Stimulated activated CD4-positive, alpha-beta T cell treated with anti-CD3 and anti-CD28 coated beads, Interleukin-15, amount 100 ng/mL, for 1 hour (primary cell): ENCODE measurements at regions not wholly inside any gene's neighbourhood (a gene's known extent, or its start where the extent isn't known, plus 50 kb on each side); places are given as distances from the start of the nearest gene placed in this dataset.
"Not testable (repeated sequence)": the region's sequence is repeated elsewhere in the genome, so short reads cannot be mapped to it uniquely, and the experiment has no call there.

Experiments used
- DNase-seq, 2 donors: peaks; one replicate each; pipeline ENCODE4 v3.0.0-alpha.2; 2020; ENCODE audit warnings: low read depth in 1 of 2, low spot score in 1 of 2

DNA sequence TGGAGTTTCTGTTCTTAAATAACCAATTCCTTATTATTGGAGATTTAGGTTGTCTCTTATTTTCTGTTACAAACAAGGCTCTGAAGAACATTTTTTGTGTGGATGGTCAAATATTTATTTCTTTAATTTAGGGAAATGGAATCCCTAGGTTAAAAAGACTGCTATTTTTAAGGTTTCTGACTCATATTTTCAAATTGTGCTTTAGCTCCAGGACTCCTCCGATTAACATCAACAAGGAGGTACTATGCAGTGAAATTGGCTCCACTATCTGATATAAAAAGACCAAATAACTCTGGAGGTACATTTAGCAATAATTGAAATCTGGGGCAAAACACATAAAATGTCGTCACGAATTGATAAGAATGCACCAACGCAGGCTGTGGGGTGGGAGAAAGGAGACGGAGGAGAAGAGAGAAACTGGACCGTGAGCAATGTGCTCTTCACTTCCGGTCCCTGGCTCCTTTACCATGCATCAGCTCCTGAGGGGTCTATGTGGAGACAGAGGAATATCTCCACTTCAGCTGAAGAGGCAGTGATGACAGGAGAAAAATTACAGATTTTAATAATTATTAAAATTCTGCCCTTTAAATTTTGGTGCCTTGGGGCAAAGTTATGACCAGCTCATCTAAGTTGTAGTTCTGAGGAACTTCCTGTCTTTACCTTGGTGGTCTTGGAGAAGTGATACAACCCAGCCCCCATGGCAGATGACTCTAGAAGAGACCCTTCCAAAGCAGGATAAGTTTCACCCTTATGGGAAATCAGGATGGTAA, 90.2 kb upstream of the BTG1 start:
- DNase-seq = no peak

DNA sequence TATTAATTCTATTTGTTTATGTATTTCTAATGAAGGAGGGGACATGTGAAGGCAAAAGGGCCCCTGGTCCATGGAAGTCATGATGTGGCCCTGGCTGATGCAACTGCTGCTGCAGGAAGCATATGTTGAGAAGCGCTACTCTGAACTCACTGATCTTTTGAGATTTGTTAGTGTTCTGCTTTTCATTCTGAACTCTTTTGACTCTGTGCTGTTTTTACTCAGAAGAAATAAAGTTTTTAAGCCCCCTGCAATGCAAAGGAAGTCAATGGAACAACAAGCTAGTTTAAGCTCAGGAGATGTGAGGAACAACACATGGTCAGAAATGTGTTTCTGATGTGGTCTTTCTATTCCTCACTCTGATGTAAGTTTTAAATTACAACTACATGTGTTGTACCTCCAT, 88.9 kb upstream of the BTG1 start:
- DNase-seq = no peak

DNA sequence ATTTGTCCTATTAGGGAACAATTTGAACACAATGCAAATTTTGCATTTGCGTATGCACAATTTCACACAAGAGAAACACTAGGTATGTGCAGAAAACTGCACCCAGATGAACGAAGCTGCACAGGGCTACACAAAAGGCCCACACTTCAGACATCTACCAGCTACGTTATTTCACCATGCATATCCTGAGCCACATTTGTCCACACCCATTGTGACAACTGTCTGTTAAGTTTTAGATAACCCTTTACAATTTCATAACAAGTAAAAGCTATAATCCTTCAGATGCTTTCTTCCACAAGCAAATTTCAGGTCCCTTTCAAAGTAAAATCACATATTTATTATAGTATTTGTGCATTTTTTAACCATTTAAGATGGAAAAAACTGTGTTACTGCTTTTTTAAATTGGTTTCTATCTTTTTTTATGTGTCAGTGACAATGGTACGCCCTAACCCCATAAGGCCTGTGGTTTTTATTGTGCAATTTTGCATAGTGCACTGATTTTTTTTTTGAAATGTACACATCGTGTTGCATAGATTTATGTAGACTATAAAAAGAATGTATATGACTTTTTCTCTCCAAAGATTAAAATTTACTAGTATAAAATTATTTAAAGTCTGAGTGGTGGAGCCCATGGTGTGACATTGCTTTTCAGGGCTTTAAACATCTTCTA, 87.8 kb upstream of the BTG1 start:
- DNase-seq = no peak

DNA sequence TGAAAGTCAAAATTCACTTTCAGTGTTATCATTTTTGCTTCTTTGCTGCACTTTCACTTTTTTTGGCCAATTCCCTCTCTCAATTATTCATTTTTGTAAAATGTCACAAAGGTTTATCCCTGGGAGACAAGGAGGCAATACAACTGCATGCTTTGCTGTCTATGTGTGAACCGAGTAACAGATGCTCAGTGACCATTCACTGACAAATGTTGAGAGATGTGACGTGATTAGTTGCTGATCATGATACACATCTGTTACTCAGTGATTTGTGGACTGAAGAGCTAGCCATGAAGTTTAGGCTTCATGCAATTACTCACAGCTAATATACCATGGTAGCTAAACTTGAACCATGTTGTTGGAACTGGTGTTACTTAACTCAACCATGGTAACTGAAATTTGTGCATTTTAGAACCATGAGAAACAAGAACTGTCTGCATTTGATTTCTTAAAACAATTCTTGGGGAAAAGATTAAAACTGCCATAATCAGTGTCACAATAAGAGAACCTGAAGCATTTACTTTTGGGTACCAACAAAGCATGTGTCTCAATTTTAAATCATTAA, 86.8 kb upstream of the BTG1 start:
- not testable (repeated sequence) for DNase-seq

DNA sequence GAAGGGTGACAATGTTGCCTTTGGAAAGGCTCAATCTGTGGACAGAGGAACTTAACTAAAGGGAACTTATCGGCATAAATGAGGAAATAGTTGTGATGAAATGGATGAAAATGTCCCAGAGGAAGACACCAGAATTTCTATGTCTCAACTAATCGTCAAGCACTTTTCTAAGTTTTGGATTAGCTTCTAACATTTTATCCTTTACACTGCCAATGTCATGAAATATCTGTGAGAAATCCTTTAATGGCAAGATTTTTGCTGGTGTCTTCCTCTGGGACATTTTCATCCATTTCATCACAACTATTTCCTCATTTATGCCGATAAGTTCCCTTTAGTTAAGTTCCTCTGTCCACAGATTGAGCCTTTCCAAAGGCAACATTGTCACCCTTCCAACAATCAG, 86.3 kb upstream of the BTG1 start:
- DNase-seq = not testable (repeated sequence)

DNA sequence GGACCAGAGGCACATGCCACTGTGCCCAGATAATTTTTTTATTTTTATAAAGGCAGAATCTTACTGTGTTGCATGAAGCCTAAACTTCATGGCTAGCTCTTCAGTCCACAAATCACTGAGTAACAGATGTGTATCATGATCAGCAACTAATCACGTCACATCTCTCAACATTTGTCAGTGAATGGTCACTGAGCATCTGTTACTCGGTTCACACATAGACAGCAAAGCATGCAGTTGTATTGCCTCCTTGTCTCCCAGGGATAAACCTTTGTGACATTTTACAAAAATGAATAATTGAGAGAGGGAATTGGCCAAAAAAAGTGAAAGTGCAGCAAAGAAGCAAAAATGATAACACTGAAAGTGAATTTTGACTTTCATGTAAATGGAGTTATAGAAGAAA, 85.9 kb upstream of the BTG1 start:
- not testable (repeated sequence) for DNase-seq

DNA sequence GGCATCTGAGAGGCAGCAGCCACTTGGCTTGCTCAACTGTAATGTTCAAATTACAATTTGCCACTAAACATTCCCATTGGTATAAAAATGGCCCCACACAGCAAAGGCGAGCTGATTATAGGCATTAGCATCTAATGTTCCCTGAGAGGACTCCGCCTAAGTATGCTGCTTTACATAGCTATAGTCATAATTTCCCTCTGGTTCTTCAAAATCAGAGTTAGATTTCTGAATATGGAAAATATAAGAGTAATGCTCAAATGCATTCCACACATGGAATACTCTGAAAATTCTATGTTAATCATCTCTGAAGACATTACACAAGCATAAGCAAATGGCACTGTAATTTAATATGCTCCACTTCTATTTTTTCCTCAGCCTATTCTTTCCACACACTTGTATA, 83.7 kb upstream of the BTG1 start:
- DNase-seq = no peak

DNA sequence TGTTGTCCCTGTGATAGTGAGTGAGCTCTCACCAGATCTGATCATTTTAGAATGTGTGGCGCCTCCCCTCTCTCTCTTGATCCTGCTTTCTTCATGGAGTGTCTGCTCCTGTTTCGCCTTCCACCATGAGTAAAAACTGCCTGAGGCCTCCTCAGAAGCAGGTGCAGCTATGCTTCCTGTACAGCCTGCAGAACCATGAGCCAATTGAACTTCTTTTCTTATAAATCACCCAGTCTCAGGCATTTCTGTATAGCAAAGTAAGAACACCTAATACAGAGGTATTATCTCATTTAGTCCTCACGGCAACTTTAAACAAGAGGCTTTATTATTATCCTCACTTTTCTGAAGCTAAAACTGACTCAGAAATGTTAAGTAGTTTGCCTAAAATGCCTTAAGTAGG, 81.3 kb upstream of the BTG1 start:
- DNase-seq = no peak

DNA sequence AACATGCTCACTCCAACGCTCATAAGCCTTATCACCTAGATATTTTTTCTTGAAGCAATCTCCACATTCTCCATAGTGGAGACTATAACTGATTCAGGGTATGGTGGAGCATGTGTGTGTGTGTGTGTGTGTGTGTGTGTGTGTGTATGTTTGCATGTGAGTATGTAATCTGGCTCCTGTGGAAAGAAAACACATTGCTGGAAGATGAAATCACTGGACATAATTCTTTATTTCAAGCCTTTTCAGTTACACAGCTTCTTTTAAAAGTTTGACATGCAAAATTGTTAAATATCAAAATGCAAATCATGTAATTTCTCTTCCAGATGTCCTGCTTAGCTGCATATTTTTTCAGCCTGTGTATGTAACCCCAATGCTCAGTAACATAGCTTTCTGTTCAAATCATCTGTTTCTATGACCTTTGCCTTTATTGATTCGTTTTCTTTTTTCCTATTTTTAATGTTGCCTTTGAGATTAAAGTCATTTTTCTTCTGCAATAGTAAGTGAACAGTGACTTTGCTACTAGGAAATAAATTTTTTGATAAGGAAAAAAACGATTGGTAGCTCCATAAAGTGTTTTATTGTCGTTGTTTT, 80.5 kb upstream of the BTG1 start:
- DNase-seq = no peak

DNA sequence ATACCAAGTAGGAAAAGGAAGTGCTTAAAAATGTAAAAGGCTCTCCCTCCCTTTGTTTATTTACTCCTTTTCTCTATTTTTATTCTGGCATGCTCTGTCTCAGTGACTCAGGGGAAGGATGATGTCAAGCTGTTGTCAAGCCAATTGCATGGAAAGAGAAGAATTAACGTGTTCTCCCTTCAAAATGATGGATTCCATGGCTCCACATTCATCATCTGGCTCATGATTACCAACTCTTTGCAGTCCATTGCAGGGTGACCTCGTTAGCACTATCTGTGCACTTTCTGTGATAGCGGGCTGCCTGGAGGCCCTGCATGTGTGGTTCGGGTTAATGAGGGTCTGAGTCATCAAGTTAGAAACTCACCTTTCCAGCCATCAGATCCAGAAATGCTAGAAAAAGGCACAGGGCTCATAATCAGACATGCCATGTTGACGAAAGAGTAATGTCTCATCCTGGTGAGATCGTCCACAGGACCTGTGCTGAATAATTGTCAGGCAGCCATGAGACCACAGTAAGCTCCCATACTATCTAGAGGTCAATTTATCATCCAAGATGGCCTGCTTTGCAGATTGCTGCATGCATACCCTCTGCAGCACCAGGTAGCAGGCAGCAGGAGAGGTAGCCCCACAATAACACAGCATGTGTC, 79.2 kb upstream of the BTG1 start:
- no peak for DNase-seq

DNA sequence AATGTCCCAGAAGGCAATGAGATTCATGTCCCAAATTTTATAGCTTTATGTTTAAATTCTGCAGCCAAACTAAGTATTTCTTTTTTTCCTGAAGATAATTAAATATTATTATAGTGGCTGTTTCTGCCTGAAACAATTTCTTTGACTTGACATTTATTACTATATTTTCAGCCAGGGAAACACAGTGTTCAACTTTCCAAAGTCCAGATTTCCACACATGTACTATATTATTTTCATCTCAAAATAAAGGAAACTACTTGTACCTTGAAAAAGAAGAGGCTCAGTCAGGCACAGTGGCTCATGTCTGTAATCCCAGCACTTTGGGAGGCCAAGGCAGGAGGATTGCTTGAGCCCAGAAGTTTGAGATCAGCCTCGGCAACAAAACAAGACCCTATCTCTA, 77.8 kb upstream of the BTG1 start:
- no peak for DNase-seq

DNA sequence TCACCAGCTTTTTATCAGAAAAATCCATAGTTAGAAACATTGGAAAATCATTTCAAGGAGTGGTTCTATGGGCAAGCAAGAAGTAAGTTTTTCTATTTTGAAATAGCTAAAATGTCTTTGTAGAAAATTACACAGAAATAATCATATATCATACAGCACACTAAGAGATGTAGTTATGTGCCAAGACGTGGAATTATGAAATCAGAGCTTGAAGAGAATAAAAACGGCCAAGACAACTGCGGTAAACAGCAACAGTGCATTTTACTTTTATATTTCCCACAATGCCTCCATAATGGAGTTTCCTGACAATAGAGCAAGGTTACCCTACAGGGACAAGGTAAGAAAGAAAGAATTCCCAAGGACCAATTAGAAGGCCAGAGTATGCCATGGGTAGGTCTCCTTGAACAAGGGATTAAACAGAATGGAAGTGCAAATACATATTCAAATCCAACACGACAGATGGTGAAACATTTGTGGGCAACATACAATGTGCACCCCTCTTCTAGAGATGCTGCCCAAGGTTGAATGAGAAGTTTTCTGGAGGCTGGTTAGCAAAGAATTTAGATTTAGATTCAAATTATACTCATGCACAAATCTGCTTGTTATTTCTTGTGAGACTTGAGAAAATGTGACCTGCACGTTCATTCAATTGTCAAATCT, 76.1 kb upstream of the BTG1 start:
- no peak for DNase-seq

DNA sequence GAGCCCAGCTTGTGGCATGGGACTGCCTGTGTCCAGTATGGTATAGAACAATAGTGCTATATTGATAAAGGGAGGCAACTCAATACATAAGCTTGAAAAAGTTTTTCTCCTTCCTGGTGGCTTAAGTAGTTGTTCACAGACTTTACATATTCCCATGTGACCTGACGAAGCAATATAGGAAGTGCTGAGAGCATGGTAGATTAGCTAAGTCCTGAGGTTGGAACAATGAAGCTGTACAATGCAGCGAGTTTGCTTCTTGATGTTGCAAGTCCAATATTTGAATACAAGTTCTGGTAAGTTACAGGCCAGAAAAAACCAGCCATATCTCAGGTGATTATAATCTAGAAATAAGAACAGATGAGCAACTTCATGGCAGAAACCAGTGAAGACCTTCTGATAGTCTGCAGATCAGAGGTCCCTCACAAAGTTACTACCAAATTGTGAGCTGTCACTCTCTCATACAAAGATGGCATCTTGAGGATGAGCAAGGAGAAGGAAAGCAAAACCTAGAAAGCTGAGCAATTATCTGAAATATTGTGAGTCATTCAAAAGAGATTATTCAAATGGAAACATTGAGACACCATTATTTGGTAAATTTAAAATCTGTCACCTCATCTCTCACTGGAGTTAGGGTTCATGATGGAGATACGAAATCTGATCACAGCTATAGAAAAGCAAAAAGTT, 72.9 kb upstream of the BTG1 start:
- no peak for DNase-seq

DNA sequence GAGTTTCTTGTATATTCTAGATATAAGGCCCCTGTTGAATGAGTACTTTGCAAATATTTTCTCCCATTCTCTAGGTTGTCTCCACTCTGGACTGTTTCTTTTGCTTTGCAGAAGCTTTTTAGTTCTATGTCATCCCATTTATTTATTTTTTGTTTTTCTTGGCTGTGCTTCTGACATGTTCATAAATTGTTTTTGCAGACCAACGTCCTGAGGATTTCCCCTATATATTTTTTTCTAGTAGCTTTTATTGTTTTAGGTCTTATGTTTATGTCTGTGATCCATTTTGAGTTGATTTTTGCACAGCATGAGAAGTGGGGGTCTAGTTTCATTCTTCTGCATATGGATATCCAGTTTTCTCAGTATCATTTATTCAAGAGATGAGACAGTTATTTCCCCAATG, 70.4 kb upstream of the BTG1 start:
- DNase-seq = no peak

DNA sequence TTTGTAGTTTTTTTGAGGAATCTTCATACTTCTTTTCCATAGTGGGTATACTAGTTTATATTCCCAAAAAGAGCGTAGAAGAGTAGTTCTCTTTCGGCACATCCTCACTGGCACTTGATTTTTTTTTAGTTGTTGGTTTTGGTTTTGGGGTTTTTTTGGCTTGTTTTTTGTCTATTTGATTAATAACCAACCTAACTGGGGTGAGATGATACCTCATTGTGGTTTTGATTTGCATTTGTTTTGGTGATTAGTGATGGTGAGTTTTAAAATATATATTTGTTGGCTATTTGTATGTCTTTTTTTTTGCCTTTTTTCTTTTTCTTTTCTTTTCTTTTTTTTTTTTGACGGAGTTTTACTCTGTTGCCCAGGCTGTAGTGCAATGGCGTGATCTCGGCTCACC, 69.7 kb upstream of the BTG1 start:
- no peak for DNase-seq

DNA sequence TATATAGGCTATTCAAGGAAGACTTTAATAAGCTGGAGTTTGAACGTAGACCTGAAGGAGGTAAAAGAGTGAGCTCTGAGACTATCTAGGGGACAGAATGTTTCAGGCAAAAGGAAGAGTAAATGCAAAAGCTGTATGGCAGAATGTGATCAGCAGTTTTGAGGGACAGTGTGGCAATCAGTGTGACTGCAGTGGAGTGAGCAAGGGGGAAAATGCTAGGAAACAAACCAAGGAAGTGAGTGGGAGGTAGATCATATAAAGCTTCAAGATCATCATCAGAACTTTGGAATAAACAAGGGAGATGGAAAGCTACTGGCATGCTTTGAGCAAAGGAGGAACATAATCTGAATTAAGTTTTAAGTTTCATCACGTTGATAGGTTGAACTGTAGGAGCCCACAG, 67.5 kb upstream of the BTG1 start:
- no peak for DNase-seq

DNA sequence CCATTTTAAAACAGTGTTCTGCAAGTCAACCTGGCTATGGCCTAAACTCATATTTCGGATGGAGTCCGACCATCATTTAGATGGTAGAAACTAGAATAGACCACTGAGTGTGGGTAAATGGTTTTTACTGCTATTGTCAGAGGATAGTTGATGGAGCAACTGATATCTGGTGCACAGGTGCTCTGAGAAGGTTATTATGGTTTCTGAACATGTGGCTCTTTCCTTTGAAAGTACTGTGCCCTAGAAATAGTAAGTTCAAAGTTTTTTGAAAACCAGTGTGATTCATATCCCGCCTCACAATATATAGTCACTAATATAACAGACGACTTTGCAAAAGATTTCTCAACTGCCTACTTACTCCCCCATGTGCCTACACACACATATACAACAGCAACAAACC, 64.4 kb upstream of the BTG1 start:
- no peak for DNase-seq

DNA sequence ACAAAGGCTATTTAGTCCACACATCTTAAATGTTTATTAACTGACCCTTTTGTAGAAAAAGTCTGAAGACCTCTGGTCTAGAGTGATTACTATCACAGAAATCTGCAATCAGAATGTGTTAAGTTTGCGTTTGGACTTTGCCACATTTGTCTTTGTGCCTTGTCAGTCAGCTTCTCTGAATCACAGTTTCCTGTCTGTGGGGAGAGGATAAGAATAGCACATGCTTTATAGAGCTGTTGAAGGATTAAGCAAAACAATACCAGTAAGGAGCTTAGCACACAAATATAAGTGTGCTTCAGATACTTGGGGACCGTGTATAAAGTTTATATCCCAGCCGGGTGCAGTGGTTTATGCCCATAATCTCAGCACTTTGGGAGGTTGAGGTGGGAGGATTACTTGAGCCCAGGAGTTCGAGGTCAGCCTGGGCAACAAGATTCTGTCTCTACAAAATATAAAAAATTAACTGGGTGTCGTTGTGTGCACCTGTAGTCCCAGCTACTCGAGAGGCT, 63.0 kb upstream of the BTG1 start:
- DNase-seq = no peak

DNA sequence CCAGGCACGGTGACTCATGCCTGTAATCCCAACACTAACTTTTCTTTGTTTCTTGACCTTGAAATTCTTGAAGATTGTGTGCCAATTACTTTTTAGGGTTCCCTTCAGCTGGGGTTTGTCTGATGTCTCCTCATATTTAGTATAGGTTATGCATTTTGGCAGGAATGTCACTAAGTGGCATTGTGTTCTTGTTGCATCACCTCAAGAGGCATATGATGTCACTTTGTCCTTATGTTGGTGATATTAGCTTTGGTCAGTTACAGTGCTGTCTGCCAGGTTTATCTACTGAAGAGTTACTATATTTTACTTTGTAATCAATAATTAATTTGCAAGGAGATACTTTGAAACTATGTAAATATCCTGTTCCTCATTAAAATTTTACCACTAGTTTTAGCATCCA, 61.0 kb upstream of the BTG1 start:
- DNase-seq = no peak

DNA sequence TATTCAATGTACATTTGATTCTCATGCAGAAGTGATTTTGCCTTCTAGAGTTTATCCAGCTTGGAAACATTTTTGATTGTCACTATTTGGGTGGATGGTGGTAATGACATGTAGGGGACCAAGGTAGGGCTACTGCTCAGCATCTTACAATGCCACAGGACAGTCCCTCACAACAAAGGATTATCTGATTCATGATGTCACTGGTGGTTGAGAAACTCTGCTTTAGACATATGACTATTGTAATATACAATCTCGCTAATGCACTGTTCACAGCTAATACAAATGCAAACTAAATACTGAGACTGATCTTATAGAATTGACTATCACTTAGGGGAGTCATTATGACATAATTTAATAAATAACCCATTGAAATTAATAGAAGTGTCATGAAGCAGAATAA, 60.4 kb upstream of the BTG1 start:
- no peak for DNase-seq
